ENCODE measurements at regions not wholly inside any gene's neighbourhood (a gene's known extent, or its start where the extent isn't known, plus 50 kb on each side); places are given as distances from the start of the nearest gene placed in this dataset.

DNA sequence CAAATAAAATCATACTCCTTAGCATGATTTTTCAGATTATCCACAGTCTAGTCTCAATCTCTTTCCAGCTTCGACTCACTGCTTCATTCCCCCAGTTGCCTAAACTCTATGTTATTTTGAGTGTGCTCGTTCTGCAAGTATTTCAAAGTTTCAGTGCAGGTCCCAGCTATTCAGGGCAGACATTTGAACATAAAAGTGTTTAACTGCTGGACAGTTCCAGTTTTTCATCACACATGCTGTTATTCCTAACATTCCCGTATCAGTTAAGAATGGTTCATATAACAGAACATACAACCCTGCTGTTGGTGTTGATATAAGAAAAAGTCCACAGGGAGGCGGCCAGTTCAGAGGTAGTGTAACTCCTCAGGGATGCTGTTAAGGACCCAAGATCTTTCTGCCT, 113.3 kb downstream of the SLIT2 start:
- Histone ChIP-seq H3K4me2 (ENCODE audit: insufficient read depth, insufficient read length, low read length) (no peak overlapping the region), H2BK20ac (ENCODE audit: low read depth, low read length, poor library complexity, severe bottlenecking) (no peak overlapping the region), H2BK120ac (ENCODE audit: low read depth, low read length, poor library complexity, severe bottlenecking) (no peak overlapping the region), H3K23ac (ENCODE audit: insufficient read length, low read depth, low read length) (no peak overlapping the region), H4K8ac (replicated peaks; ENCODE audit: insufficient read length, low read depth, low read length) (no peak overlapping the region), H3K27me3 (ENCODE audit: insufficient read depth, low read length) (no peaks in the 10 kb centered on the region), H3K4me1 (ENCODE audit: insufficient read depth, low read length) (no peaks in the 10 kb centered on the region), H3K79me1 (ENCODE audit: insufficient read depth, low read depth, low read length, poor library complexity, severe bottlenecking) (no peaks in the 10 kb centered on the region), H4K91ac (ENCODE audit: insufficient read length, low read depth, low read length) (no peak overlapping the region), H3K23me2 (ENCODE audit: insufficient read length, low read depth, low read length, poor library complexity, severe bottlenecking) (no peaks in the 10 kb centered on the region), H3K27ac (ENCODE audit: insufficient read length, low read depth, low read length) (no peak overlapping the region), H3K79me2 (ENCODE audit: insufficient read depth, low read length) (no peaks in the 10 kb centered on the region), H2AK5ac (ENCODE audit: insufficient read length, low read length) (no peak overlapping the region), H2BK12ac (ENCODE audit: insufficient read length, low read depth, low read length) (no peak overlapping the region), H2AFZ (ENCODE audit: low read length) (no peak overlapping the region), H3K9ac (ENCODE audit: extremely low read depth, insufficient read length, low read length) (no peak overlapping the region), H4K5ac (ENCODE audit: insufficient read length, low read depth, low read length) (no peak overlapping the region), H3K18ac (ENCODE audit: insufficient read length, low read depth, low read length) (no peak overlapping the region), H3K4ac (ENCODE audit: low read depth, low read length) (no peak overlapping the region), H3T11ph (ENCODE audit: low read length) (no peak overlapping the region), H2BK15ac (ENCODE audit: low read depth, low read length) (no peak overlapping the region), H3K9me3 (ENCODE audit: control insufficient read depth, low read depth, low read length) (no peaks in the 10 kb centered on the region), H4K20me1 (ENCODE audit: control insufficient read depth, insufficient read depth, insufficient read length) (no peaks in the 10 kb centered on the region), H3K14ac (ENCODE audit: insufficient read depth, low read length) (no peak overlapping the region), H2BK5ac (ENCODE audit: insufficient read length, low read length) (no peak overlapping the region), H3K56ac (ENCODE audit: insufficient read length, low read depth, low read length) (no peak overlapping the region)
- TF ChIP-seq, protein P1, sequence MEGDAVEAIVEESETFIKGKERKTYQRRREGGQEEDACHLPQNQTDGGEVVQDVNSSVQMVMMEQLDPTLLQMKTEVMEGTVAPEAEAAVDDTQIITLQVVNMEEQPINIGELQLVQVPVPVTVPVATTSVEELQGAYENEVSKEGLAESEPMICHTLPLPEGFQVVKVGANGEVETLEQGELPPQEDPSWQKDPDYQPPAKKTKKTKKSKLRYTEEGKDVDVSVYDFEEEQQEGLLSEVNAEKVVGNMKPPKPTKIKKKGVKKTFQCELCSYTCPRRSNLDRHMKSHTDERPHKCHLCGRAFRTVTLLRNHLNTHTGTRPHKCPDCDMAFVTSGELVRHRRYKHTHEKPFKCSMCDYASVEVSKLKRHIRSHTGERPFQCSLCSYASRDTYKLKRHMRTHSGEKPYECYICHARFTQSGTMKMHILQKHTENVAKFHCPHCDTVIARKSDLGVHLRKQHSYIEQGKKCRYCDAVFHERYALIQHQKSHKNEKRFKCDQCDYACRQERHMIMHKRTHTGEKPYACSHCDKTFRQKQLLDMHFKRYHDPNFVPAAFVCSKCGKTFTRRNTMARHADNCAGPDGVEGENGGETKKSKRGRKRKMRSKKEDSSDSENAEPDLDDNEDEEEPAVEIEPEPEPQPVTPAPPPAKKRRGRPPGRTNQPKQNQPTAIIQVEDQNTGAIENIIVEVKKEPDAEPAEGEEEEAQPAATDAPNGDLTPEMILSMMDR (conservative IDR thresholded peaks at IDR 0.05): no peak
- no peak for DNase-seq
- H3K27ac Mint-ChIP-seq: no peak overlapping the region
- H3K27me3 Mint-ChIP-seq (ENCODE audit: low read depth): no peaks in the 10 kb centered on the region
- no peaks in the 10 kb centered on the region; a peak in 1 of 7 replicates for H3K36me3 Mint-ChIP-seq (ENCODE audit: insufficient read depth in 1 of 3, low read depth in 3 of 3)
- WGBS (ENCODE audit: extremely low coverage, insufficient read length, low lambda C conversion rate): no CpG with 5 or more reads among the region's 4 CpGs
- H3K9me3 Mint-ChIP-seq: no peaks in the 10 kb centered on the region
- peaks cover 0 to 3% of the 10 kb centered on the region in 2 experiments; a peak in 2 of 4 replicates for H3K4me1 Mint-ChIP-seq
- no peak overlapping the region for H3K4me3 Mint-ChIP-seq
